ENCODE measurements at regions not wholly inside any gene's neighbourhood (a gene's known extent, or its start where the extent isn't known, plus 50 kb on each side); places are given as distances from the start of the nearest gene placed in this dataset.

DNA sequence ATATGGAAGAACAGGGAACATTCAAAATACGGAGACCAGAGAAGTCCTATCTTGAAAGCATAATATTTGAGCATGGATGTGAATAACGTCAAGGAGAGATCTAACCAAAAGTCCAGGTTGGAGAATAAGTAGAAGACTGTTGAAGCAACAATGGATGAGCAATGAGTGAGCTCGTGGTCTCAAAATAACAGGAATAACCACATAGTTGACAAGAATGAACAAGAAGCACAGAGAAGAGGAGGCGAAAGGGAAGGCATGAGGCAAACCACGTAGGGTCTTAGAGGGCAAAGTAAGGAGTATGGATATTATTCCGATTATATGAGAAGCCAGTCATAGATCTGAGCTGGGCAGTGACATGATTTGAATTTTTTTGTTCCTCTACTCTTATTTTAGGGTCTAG is 710.2 kb downstream of the BRINP1 start:
- TF ChIP-seq CTCF (conservative IDR thresholded peaks at IDR 0.05) (no peak), EZH2 (IDR thresholded peaks at IDR 0.05; ENCODE audit: low read depth) (no peak)
